GM21423 (cell line): ENCODE measurements at regions not wholly inside any gene's neighbourhood (a gene's known extent, or its start where the extent isn't known, plus 50 kb on each side); places are given as distances from the start of the nearest gene placed in this dataset.

Experiments
- ATAC-seq: cut with Tn5 transposase; IDR thresholded peaks from one replicate; pipeline ENCODE4 v1.9.1; 2021; ENCODE audit warnings: mild to moderate bottlenecking, moderate library complexity; ENCODE audit not compliant: unreplicated experiment

DNA sequence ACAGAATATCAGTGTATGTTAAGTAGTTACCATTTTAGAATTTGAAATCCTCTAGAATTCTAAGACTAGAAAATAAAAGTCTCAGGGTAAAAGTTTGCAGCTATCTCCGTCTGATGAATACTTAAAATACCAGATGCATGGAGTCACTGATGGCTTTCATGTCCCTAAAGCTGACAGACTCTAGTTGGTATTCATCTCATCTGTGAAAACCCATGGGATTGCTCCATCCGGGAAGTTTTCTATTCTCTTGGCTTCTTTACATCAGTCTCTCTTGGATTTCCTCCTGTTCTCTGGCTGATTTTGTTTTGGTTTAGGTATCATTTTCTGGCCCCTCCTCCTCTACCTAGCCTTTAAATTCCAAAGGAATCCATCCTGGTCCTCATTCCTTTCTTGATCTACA is 465.6 kb upstream of the POU3F3 start:
- ATAC-seq, result no peak

- ATAC-seq, result no peak
Measured at GRCh38 chr2:104402825-104403224, 451.1 kb upstream of the POU3F3 start.

- no peak for ATAC-seq
Measured at GRCh38 chr2:104404526-104404925, 449.4 kb upstream of the POU3F3 start.

GRCh38 chr2:104405623-104406022 is 448.3 kb upstream of the POU3F3 start:
- no peak for ATAC-seq

DNA sequence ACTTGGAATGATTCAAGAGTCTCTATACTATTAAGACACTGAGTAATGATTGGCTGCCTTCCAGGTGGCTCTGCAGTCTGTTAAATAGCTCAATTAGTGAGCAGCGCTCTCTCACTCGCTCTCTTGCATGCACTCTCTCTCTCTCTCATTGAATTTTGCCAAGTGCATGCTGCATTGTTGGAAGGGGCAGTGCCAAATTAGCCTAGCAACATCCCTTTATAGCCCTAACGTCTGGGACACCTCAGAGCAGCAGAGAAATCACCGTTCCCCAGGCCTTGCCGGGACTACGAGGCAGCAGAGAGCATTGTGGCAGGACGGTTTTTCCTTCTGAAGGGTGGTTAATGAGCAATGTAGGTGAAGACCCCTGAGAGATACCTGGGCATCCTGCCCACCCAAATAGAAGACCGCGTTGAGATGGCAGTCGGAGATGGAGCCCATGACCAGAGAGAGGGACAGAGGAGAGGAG is 447.6 kb upstream of the POU3F3 start:
- no peak for ATAC-seq

DNA sequence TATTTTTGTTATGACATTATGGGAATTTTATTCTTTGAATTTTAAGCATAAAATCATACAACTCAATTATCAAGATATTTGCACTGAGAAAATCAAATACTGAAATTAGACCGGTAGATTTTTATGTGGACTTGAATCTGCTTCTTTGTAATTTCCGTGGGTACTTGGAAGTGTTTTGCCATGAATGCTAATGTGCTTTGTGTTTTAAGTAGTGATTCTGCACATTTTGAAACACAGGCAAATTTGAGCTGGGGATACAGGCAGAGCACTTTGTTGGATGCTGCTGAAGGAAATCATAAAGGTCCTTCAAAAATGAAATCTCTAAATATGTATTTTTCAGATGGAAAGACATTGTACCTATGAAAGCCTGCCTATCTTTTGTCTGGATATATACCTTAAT is 446.3 kb upstream of the POU3F3 start:
- ATAC-seq, result no peak

DNA sequence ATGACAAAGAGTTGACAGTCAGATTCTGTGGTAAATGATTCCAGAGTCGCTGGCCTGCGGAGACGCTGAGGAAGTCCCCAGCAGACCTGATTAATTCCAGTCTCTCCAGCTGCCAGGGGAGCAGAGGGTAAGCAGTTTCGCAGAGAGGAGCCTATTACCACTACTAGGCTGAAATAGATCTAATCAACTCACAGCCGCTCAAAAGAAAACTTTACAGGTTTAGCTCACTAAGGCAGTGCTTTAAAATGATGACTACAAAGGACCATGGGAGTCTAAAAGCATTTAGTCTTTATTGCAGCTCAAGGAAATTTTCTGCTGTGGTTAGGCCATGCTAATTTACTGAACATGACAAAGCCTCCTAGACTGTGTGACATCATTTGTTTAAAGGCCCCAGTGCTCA is 445.6 kb upstream of the POU3F3 start:
- no peak for ATAC-seq

GRCh38 chr2:104410136-104410535 is 443.8 kb upstream of the POU3F3 start:
- ATAC-seq, result no peak

DNA sequence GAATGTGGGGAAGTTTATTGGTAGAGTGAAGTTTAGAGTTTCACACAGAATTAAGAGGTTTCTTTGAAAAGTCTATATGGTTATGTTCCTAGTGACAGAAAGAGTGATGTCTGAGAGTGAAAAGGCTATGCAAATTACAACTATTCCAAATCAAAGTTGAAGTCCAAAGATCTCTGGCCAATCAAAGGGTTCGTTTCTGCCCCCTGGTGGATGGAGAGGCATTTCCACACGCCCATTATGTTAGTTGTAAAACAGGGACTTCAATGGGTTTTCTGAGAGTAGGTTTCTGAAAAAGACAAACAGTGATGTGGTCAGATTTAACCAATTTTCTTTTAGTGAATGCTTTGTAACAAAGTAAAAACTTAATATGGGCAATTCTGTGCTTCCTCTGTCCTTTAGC is 441.5 kb upstream of the POU3F3 start:
- ATAC-seq, result no peak

GRCh38 chr2:104413890-104414289 is 440.0 kb upstream of the POU3F3 start:
- no peak for ATAC-seq

- ATAC-seq, result no peak
Measured at GRCh38 chr2:104415284-104415683, 438.6 kb upstream of the POU3F3 start.

DNA sequence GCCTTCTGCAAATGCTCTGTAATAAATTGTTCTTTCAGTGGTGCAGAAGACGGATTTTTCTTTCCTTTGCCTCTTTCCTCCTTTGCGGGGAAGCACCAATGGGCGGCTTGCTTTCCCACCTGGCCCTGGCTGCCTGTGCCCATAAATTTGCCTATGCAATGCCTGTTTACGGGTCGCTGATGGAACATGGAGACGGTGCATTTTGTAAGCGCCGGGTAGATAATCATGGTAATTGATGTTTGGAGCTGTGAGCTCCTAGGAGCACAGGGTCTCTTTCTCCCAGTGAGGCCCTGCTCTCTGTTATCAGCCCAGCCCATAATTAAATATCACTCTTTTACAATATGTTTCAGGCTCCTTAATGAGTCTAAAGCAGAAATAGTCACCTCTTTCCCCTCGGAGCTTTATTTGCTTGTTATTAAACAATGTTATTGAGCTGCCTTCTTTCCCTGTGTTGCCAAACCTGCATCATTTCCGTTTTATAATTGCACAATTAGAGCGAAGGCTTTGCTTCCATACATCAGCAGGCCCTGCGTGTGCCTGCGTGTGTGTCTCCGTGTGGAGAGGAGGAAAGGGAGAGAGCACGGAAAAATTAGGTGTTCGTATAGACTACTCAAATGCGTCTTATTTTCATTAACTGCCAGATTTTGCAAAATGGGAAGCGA is 437.4 kb upstream of the POU3F3 start:
- ATAC-seq, result no peak

- no peak for ATAC-seq
Measured at GRCh38 chr2:104420420-104420819, 433.5 kb upstream of the POU3F3 start.

DNA sequence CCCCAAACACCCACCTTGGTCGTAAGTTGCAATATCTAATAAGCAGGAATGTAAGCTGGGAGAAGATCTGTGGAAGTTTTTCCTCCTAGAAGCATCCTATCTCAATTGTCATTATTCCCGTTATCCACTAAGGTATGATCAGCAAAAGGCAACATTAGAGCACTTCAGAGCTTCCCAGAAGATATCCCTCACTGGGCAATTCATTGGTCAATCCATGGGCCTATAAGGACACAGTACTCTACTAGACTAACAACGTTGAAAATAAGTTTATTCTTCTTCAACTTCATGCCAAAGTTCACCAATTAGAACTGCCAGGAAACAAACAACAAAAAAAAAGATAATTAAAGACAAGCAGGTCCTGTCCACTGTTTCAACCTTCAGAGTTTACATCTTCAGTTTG is 433.0 kb upstream of the POU3F3 start:
- ATAC-seq, result no peak

DNA sequence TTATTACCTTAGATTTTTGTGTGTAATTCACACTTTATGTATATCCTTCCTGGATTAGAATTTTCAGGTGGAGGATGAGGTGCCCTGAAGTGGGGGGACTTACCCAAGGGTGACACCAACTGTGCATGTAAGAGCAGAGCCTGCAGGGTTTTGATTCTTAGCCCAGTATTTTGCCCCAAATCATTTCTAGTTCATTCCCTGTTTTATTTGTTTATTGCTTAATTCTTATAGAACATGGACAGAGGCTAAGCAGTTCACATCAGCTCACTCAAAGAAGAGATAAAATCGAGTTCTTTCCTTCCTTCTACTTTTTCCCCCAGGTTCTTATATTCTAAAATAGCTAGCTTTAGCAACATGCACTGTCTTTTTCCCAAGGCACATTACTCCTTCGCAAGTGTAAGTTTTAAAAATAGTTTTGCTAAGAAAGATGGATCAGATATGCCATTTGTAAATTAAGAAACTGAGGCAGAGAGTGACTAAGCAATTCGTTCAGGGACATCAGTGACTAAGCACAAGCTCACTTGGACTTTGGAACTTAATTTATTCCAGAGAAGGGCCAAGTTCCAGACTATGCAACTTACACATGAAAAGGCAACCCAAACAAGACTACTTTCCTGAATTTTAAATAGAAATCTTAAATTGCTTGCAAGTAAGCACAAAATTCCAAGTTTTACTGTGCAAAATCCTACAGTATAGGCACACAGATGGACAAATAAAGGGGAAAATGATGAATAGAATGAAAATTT is 427.9 kb upstream of the POU3F3 start:
- no peak for ATAC-seq

DNA sequence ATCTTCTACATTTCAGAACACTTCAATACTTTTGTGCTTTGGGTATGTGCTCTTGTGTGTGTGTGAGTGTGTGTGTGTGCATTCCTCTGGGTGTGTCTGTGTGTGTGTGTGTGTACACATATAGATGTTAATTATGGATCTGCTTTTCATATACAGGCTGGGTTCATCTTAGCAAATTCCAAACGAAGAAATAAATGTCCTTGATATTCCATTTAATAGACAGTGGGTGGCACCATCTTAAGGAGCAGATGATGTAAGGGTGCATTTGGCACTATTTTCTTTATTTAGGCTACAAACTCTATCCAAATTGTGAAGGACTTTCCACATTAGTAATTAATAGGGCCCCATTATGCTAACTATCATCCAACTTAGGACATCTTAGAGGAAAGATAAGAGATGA is 425.8 kb upstream of the POU3F3 start:
- ATAC-seq, result no peak

DNA sequence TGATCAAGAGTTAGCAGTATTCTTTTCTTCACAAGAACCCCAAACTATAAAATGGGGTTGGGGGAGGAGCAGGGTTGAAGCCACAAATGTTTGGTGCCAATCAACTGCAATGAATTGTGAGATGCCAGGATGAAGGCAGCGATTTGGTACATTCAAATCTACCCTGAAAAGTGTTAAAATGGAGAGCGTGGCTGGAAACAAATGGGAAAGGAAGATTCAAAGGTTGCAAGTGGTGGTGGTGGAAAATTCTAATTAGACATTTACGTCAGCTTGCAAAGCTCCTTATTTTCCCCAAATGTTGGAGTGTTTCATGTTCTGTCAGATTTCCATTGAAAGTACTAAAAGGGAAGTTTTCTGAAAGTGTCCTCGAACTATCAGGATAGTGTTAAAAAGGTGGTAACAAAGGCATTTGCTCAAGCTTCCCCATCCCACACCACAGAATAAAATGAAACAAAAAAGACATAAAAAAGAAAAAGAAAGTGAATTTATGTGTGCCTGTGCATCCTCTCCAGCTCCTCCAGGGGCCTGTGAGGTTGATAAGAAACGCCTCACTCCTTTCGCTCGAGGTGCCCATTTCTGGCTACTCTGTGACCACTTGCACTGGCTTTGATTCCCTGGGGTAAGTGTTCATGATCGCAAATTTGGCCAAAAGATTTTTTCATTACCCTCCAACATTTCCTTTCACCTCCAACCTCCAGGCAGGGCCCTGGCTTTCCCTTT is 424.1 kb upstream of the POU3F3 start:
- ATAC-seq, result no peak

DNA sequence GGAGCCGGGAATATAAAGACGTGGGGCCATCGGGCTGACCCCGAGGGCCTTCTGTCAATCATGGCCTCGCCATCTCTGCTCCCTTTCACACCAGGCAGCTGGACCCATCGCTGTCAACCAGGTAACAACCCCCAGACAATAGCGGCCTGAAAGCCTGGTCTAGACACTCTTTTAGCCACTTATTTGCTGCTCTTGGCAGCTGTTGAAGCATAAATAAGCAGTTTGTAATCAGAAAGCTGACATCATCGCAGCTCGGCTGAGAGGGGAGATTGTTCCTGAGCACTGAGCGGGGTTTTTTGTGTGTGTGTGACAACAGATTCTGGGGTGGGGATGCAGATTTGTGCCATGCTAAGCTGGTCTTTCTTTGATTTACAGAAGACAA is 423.6 kb upstream of the POU3F3 start:
- ATAC-seq, result no peak

DNA sequence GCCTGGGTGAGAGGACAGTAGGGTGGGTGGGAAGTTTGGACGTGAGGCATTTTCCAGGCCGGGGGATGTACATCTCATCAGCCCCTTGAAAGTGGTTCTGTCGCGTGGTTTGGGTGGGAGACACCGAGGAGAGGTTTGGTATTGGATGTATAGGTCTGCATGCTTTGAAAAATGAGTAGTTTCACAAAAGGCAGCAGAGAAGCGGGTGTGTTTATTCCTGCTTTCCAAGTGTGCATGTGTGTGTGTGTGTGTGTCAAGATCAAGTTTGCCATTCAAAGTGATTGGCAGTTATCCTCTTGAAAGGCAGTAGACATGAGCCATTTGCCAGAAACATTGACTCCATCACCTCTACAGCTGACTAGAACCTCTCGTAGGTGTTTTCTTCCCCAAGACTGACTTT is 423.1 kb upstream of the POU3F3 start:
- no peak for ATAC-seq

- no peak for ATAC-seq
Measured at GRCh38 chr2:104431701-104432121, 422.2 kb upstream of the POU3F3 start.

DNA sequence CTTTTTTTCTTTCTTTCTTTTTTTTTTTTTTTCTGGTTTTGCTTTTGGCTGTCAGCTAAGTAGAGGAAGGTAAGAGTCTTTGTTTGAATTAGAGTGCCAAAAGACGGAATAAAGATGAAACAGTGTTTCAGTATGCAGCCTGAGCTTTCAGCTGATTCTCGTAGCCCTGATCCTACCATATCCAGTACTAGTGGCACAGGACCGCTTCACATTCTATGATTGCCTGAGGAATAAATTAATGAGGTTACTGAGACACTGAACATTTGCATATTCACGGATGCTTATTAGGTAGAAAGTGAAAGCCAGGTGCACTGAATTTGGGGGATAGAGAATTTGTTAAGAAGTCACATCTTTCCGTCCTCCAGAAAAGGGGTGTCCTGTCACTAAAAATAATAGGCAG is 421.5 kb upstream of the POU3F3 start:
- no peak for ATAC-seq

- no peak for ATAC-seq
Measured at GRCh38 chr2:104432991-104433390, 420.9 kb upstream of the POU3F3 start.
